Effector CD4-positive, alpha-beta T cell (primary cell): ENCODE measurements at regions not wholly inside any gene's neighbourhood (a gene's known extent, or its start where the extent isn't known, plus 50 kb on each side); places are given as distances from the start of the nearest gene placed in this dataset.

ENCODE experiments used
- DNase-seq: peaks from one replicate; pipeline ENCODE4 v3.0.0-alpha.2; 2020

DNA sequence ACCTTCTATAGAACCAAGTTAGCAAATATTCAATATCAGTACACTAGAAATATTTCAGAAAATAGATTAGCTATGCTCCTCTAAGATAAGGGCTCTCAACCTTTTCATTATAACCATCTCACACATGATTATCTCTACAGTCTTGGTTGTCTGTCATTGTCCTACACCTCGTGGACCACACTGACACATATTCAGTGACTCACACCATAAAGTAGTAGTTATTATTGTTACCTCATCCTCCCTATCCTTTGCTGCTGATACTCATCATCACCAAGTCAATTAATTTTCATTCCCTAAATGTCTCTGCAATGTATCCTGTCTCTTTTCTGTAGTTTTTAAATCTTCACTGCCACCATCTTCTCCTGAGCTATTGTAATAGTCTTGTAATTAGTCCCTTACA lies 1309.2 kb upstream of the C9orf72 start:
- DNase-seq = no peak

DNA sequence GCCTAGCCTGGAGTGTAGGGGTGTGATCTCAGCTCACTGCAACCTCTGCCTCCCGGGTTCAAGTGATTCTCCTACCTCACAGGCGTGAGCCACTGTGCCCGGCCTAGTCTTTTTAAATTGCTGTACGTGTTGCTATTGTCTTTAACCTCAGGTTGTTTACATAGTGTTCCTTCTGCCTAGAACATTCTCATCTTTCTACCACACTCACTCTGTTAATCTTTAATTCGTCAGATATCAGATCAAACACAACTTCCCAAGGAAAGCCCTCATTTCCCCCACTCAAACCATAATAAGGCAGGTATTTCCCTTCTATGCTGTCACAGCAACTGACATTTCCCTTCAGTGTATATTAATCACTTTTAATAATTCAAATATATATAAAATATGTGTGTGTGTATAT lies 1310.0 kb upstream of the C9orf72 start:
- no peak for DNase-seq

DNA sequence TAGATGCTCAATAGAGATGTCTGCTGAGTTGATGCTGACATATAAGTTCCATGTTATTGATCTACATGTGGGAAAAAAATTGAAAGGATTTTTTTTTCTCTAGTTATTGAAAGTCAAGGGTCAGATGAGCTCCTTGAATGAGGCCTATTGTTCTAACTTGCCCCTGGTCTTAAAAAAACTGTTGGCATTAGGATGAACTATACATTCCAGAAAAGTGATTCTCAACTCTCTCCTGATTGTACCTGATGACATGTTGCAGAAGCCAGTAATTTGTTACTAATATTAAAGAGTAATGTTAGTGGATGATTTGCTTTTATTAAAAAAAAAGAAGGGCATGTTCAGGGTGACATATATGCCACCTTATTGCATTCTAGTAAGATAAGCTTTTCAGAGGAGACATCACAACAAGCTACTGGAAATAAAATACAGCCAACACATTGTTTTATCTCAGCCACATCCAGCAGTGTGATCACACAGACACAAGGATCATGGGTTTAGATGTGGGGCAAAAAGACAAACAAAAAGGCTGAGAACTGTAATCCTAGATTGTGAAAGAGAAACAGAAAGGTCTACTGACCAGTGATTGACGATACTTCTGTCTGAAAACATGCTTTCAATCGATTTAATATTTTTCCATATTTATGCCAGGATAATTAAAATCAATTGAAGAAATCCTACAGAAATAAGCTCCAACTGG lies 1314.1 kb upstream of the C9orf72 start:
- DNase-seq = no peak

DNA sequence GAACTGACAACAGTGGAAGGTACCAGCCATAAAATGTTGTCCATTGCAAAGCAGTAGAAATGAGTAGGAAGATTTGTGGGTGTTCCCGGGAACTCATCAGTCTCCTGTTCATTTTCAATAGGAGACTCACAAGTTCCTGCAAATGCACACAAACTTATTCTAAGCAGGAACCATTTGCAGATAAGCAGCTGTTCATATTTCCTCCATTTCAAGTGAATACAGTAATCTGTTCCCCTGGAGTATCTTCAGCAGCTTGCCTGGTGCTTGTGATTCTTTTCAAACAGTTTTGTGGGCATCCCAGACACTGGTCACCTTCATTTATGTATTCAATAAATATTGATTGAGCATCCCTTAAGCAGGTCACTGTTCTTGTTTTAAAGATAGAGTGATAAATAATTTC lies 1315.5 kb upstream of the C9orf72 start:
- no peak for DNase-seq

DNA sequence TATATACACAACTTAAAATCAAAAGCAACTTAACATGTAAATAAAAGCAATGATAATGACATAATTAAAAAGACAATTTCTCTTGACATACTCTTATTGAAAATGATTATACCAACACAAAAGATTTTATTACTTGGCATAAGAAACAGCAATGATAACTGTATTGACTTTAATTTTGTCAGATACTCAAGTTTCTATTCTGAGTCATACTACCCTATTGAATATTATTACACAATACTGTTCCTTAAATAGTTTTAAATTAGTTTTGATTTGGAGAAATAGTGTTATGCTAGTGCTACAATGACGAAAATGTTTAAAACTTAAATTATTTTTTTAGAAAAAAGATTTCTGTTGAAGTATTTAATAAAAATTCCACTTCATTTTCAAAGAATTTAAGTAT lies 1319.3 kb upstream of the C9orf72 start:
- DNase-seq = no peak

DNA sequence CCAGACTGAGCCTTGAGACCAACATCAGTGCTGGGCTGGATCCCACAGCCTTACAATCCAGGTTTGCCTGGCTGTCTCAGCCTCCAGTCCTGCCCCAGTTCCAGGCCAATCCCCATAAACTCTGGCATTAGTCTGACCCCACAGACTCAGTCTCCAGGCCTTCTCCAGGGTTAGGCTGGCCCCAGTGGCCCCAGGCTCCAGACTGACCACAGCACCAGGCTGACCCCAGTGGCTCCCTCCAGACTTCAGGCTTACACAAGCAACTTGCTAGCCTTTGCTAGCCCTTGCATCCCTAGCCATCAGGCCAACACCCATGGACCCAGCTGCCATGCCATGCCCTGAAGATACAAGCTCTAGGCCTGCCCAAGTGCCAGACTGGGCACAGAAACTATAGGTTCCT lies 1326.0 kb upstream of the C9orf72 start:
- DNase-seq = no peak

DNA sequence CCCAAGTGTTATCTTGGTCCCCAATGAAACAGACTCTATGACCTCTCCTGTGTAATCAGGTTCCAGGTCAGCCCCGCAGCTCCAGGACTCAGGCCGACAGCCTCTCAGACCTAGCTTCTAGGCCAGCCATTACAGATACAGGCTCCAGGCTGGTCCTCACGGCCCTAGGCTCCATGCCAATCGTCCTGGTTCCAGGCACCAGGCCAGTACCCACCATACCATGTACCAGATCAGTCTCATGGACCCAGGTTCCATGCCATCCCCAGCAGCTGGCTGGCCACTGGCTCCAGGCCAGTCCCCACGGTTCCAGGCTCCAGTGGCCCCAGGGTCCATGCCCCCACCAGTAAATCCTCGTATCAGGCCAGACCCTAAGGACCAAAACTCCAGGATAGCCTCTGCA lies 1326.6 kb upstream of the C9orf72 start:
- no peak for DNase-seq

DNA sequence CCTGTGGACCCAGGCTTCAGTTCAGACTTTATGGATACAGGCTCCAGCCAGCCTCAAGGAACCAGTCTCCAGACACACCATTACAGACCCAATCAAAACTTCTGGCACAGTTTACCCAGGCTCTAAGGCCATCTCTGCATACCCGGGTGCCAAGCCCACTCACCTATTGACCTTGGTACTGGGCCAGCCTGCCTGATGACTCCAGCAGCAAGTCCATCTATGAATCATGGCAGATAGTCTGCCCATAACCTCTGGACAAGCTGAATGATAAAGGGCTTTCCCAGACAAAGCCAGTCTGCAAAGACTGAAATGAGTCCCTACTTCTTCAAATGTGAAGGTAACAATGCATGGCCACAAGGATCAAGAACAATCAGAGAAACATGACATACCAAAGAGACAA lies 1327.1 kb upstream of the C9orf72 start:
- DNase-seq = no peak

DNA sequence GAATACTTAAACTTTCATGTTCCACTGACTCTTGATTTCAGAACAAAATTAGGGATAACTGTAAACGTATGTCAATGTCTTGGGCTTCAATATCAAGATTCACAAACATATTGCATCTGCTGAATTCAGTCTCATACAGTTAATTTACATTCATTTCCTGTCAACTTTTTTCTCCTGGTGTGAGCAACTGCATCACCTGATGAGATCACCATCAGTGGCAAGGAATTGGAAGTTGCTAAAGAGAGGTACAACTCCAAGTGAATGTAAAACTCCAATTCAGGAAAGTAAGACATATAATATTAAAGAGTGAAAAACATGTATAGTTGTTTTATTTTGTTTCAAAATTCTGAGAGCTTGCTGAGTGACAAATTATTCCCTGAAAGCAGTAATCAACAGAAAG lies 1336.2 kb upstream of the C9orf72 start:
- no peak for DNase-seq

DNA sequence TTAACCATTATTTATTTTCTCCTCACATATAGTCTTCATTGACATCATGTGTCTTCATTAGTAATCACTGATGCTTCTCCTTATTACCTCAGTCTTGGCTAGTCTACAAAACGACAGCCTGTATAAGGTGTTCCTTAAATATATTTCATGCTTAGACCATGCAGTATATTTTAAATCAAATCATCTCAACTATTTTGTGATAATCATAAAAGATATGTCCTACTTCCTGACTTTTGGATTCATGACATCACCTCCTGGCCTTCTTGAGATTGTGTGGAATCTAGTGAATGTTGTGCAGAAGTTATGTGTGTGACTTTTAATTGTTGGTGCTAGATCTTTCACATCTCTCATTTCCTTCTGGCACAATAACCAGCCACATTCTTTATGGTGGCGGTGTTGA lies 1339.3 kb upstream of the C9orf72 start:
- no peak for DNase-seq

DNA sequence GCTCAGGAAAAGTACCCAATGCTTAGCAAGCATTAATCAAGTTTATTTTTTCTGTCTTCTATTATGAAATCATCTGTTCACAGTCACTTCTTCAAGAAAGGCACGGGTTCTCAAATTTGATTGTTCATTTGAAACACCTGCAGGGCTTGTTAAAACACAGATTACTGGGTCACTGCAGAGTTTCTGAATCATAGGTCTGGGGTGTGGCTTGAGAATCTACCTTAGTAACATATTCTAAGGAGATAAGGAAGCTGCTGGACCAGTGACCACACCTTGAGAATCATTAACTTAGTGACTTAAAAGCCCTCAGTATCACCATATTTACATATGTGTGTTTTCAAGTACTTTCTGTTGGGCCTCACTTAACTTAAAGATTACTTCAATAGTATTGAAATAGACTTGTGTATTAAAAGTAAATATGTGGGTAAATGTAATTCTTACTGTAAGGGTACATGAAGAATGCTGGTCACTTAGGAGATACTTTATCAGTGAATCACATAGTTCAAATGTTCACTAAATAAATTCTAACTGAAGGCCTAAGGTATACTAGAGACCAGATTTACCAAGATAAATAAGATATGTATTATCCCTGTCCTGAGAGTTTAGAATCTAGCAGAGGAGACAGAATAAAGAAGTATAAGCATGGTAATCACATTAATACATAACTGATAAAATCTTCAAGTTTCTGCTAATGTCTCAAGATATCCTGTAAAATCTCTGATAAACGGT lies 1342.1 kb upstream of the C9orf72 start:
- DNase-seq = no peak

DNA sequence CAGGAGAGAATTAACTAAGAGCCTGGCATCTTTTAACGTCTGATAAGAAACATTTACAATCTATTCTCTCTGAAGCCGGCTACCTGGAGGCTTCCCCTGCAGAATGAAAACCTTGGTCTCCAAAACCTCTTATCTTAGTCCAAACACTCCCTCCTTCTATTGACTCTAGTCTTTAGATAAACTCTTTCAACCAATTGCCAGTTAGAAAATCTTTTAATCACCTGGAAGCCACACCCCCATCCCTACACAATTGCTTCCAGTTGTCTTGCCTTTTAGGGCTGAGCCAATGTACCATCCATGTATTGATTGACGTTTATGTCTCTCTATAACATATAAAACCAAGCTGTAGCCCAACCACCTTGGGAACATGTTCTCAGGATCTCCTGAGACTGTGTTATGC lies 1343.1 kb upstream of the C9orf72 start:
- DNase-seq = no peak

DNA sequence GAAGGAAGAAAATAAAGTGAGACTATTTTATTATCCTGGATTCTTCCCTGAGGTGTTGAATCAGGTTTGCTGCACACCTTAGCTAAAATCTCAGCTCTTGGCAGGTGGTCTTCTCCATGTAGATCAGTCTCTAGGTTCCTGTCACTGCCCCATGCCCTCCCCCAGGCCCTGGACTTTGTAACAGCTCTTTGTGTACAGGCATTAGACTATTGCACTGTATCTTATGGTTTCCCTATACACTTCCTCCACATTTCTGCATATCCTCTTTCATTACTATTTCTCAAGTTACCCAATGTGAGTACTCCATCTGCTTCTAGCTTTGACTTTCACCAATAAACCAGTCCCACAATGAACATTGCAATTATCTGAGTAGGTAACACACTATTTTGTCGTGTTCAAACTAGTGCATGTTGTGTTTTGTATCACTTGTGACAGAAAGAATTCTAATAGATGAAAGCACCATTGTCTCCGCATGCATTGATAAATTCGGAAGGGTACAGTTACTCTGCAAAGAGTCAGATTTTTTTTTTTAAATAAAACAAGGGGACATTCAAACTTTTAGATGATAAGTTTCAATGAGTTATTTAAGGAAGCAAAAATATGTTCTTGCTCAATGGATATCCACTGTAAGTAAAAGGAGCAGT lies 1348.7 kb upstream of the C9orf72 start:
- no peak for DNase-seq

DNA sequence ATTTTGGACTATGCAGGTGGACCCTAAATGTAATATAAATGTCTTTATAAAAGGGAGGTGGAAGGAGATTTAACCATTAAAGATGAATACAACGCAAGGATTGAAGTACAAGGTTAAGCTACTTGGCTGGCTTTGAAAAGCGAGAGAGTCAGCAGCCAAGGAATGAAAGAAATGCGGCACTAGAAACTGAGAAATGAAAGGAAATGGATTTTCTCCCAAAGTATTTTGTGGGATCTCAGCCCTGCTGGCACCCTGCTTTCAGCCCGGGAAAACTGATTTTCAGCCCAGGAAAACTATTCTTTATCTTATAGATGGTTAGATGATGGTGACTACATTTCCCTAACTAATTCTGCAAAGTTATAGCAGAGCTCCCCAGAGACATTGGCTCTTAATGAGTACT lies 1349.6 kb upstream of the C9orf72 start:
- no peak for DNase-seq

DNA sequence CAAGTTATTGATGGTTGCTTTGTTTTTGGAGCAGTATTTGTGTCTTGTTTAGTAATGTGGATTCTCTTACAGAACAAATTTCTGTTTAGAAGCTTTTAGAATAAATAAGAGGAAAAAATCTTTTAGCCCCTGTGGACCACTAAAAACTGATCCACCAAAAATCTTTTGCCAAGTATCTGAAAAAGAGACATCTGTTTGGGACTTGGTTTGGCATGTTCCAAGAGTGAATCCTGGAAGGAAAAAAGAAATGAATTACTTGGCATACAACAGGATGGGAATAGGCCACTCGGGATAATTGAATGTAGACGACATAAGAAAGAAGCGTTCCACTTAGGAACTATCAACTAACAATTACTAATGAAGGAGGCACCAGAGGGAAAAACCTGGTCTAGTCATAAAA lies 1350.1 kb upstream of the C9orf72 start:
- no peak for DNase-seq

DNA sequence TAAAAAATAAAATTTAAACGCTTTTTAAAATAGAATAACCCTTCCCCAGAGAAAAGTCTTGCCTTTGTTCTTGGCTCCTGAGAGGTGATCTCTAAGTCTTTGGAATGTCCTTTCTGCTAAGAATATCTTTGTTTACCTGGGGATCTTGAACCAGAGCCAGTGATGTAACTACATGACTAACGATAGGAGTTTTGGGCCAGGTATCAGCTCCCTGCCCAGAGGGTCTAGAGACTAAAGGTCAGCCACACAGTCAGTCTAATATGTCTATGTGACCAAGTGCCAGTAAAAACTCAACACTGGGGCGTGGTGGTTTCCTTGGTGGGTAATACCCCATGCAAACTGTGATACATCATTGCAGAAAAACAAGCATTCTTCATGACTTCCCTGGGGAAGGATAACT lies 1351.9 kb upstream of the C9orf72 start:
- DNase-seq = no peak

DNA sequence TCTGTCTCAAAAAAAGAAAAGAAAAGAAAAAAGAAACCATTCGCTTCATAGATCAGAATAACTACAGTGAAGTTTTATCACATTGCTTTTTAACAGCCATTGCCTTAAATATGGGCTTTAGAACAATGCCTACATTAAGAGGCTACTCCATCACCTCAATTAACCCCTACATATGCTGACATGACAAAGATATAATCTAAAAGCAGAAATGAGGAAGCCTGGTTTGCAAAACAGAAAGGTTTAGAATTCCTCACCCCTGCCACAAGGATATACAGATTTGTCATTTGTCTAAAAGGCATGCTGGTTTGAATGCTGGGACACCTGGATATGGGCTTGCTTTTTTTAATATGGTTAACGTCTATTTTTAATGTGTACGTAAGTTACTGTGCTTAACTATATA lies 1353.0 kb upstream of the C9orf72 start:
- no peak for DNase-seq

DNA sequence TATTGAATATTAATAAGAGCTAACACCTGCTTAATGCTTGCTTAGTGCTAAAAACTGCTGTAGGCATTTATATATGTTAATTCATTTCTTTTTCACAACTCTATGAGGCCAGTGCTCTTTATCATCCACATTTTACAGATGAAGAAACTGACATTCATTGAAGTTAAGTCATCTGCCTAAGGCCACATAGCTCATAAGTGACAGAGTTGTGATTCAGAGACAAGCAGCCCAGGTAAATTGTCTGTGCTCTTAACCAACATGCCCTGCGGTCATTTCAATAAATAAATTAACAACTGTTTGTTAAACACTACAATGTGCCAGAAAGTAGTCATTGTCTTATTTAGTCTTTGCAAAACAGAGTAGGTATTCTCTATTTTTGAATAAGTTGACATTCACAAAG lies 1354.4 kb upstream of the C9orf72 start:
- no peak for DNase-seq

DNA sequence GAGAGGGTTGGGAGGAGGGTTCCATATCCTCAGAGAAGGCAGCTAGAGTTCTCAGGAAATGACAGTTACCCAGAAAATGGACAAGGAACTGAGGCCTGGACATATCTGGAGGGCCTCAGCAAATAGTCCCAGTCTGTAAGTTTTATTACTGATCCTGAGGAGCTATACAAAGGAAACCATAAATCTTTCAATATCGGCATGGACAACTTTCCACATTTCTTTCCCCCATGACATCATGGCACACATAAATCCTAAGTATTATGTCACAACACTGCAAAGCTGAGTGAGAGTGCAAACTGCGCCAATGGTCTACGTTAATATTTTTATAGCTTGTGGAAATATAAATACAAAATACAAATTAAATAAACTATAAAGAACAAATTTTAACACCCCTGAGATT lies 1356.2 kb upstream of the C9orf72 start:
- DNase-seq = no peak

DNA sequence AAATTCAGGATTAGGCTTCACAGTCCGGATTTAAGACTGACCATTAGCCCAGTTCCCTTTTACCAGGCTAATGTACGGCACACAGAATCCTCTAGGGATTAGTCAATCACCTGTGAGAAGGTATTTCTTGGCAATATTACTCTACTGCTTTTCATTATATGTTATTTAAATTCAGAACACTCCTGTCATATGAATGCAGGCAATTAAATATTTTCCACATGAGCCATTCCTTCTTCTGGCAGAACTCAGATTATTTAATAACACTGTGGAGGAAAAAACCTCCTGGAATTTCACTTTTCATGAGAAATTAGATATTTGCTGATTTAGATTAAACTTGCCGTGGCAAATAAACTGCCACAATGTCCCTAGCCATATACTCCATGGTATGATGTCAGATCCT lies 1357.5 kb upstream of the C9orf72 start:
- DNase-seq = no peak

DNA sequence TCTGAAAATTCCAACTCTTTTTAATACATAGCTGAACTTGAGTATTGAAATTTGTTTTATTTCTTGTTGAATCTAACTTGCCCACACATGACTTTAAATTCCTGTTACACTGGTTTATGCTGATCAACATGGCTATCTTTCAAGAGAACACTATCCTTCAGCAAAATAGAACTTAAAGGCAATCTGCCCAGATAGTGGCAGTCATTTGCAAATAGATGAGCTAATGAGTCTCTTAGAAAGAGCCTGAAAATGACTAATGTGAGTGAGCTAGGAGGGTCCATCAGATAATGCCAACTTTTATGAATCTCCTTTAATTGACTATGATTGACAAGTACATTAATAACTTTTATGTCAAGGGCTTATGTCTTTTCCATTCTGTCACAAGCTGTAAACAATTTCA lies 1360.8 kb upstream of the C9orf72 start:
- no peak for DNase-seq

DNA sequence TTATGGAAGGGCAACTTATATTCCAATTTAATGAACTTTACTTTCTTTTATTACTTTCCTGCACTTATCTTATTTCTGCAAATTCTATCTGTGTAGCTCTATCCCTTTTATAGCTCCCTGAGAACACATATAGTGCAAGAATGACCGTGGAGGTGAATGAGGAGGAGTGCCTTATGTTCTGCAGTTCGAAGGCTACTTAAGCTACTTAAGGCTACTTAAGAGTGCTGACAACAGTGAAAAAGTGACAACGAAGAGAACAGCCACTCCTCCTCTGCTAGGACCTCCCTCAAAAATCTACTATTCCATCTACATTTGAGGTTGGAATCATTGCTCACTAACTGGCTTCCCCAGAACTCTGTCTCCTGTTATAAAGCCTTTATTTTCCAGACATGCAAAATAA lies 1365.7 kb upstream of the C9orf72 start:
- no peak for DNase-seq

DNA sequence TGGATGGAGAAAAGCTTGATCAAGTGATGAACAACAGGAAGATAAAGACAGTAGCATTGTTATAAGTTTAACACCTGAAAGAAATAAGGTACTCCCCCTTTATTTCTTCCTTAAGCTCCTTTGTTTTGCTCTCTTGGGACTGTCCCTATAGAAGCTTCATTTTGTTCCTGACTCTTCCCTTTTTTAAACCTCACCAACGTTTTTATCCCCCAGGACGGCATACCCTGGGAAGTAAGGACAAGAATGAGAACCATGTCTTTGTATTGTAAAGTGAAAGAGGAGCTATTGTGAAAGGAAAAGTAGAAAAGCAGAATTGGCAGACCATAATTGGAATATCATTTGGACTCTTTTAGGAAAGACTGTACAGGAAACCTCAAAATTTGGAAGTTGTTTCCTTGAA lies 1368.6 kb upstream of the C9orf72 start:
- DNase-seq = no peak

DNA sequence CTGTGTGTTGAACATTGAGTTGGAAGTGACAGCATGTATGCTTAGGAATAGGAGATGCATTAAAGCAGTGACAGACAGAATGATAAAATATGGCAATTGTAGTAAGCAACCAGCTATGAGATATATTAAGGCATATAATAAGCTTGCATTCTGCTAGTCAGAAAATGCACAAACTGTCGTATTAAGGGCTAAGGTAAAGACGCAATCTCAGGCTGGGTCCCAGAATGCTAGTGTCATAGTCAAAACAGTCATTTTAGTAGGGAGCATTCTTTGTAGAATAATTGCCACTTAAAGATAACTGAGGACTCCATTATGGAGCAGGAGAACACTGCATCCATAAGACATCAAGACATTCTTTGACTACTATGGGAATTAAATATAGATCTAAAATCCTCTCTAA lies 1369.7 kb upstream of the C9orf72 start:
- no peak for DNase-seq
